ENCODE measurements at regions not wholly inside any gene's neighbourhood (a gene's known extent, or its start where the extent isn't known, plus 50 kb on each side); places are given as distances from the start of the nearest gene placed in this dataset.

GRCh38 chr1:34500451-34500850 lies 254.4 kb upstream of the GJB5 start:
- no peak for TF ChIP-seq CTCF (conservative IDR thresholded peaks at IDR 0.05; ENCODE audit: low read length)
- no peak for TF ChIP-seq EZH2phosphoT487 (IDR thresholded peaks at IDR 0.05; ENCODE audit: borderline replicate concordance, low read depth, low read length)

Measured in OCI-LY7 (cell line).